Common myeloid progenitor, CD34-positive (primary cell): ENCODE measurements at regions not wholly inside any gene's neighbourhood (a gene's known extent, or its start where the extent isn't known, plus 50 kb on each side); places are given as distances from the start of the nearest gene placed in this dataset.

Experiments
- CTCF ChIA-PET: fragments of 350-600 bp; sonication (Branson Sonifier 250); formaldehyde crosslinking; loops from one replicate; lab custom pipeline; 2021; ENCODE audit warnings: antibody characterized with exemption; lab: Charles Lee
- POLR2A ChIA-PET: fragments of 350-600 bp; sonication (Branson Sonifier 250); formaldehyde crosslinking; loops from one replicate; lab custom pipeline; 2021; ENCODE audit warnings: antibody characterized with exemption; lab: Charles Lee
- DNase-seq, 3 donors: peaks; one replicate each; pipeline versions ENCODE4 v3.0.0 to v3.0.0-alpha.2; 2013
- H3K27ac ChIP-seq, 2 experiments: 1 replicate in 1 of 2; 2 replicates in 1 of 2; pipeline ENCODE4 v1.7.0; 2013; ENCODE audit warnings: inconsistent platforms in 2 of 2, low read length in 2 of 2, mild to moderate bottlenecking in 2 of 2, low read depth in 1 of 2, moderate library complexity in 1 of 2; ENCODE audit not compliant: severe bottlenecking in 2 of 2, insufficient read depth in 1 of 2, poor library complexity in 1 of 2
- H3K27me3 ChIP-seq, 5 experiments: replicated peaks in 2 of 5; 1 replicate in 3 of 5; 2 replicates in 2 of 5; pipeline versions ENCODE4 v1.6.1 to v1.7.0; 2013; ENCODE audit warnings: low read length in 4 of 5, mild to moderate bottlenecking in 2 of 5, moderate library complexity in 2 of 5, inconsistent platforms in 1 of 5; ENCODE audit not compliant: insufficient read depth in 5 of 5, control insufficient read depth in 4 of 5
- H3K36me3 ChIP-seq, 4 experiments: 1 replicate in 2 of 4; 2 replicates in 2 of 4; pipeline versions ENCODE4 v1.6.1 to v1.7.0; 2013; ENCODE audit warnings: low read length in 3 of 4, control low read depth in 1 of 4, mild to moderate bottlenecking in 1 of 4; ENCODE audit not compliant: control insufficient read depth in 4 of 4, insufficient read depth in 4 of 4
- H3K4me1 ChIP-seq, 4 experiments: 1 replicate in 3 of 4; 2 replicates in 1 of 4; pipeline versions ENCODE4 v1.6.1 to v1.7.1; 2013; ENCODE audit warnings: low read length in 3 of 4, mild to moderate bottlenecking in 3 of 4, control low read depth in 1 of 4, inconsistent platforms in 1 of 4, moderate library complexity in 1 of 4; ENCODE audit not compliant: control insufficient read depth in 4 of 4, insufficient read depth in 4 of 4; ENCODE audit errors: control extremely low read depth in 1 of 4
- H3K4me3 ChIP-seq, 7 experiments: 1 replicate in 4 of 7; 2 replicates in 3 of 7; pipeline versions ENCODE4 v1.5.1 to v1.7.0; 2013; ENCODE audit warnings: mild to moderate bottlenecking in 7 of 7, low read length in 6 of 7, moderate library complexity in 6 of 7, inconsistent platforms in 2 of 7, low read depth in 2 of 7, control low read depth in 1 of 7; ENCODE audit not compliant: insufficient read depth in 4 of 7, control insufficient read depth in 1 of 7; ENCODE audit errors: extremely low read depth in 1 of 7
- H3K9me3 ChIP-seq, 5 experiments: 1 replicate in 4 of 5; 2 replicates in 1 of 5; pipeline versions ENCODE4 v1.6.1 to v1.7.1; 2013; ENCODE audit warnings: low read length in 4 of 5, mild to moderate bottlenecking in 2 of 5, inconsistent platforms in 1 of 5, low read depth in 1 of 5, moderate library complexity in 1 of 5; ENCODE audit not compliant: control insufficient read depth in 4 of 5, insufficient read depth in 2 of 5; ENCODE audit errors: control extremely low read depth in 1 of 5
- WGBS: methylation state at CpG from one replicate; pipeline ENCODE4 v1.1.5; 2013; ENCODE audit not compliant: insufficient coverage; 5-methylcytosine and 5-hydroxymethylcytosine counted together

DNA sequence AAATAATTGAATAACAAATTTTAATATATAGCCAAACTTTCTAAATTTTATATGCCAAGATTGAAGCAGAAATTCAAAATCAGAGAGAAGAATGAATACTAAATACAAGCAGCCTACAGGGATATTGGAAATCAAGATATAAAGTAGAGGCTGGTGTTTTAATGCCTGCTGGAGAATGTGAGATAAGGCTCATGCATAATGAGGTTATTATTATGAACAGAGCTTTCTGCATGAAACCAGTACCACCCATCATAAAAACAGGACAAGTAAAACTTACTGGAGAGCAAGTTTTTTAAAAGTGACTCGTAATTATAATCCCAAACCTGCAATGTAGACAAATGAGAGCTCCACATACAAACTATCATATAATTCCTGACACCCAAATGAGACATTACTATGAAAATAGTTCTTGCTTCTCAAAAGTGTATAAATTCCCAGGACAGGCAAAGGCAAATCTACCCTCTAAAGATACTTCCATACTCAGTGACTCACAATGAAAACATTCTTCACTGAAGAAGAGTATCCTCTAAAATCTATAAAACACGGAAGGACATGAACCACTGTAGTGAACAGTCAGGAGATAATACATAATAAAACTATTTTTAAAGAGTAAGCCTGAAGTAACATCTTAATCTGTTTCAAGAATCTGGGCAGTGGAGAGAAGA is 532.0 kb upstream of the GRAMD2B start:
- ChIA-PET CTCF (no interaction called here), POLR2A (no interaction called here)
- no peak for DNase-seq
- no peaks in the 10 kb centered on the region for H3K4me1 ChIP-seq
- peaks cover 0 to 1% (median 0%) of the 10 kb centered on the region in 5 experiments for H3K9me3 ChIP-seq
- no CpG with 5 or more reads among the region's 2 CpGs for WGBS
- H3K4me3 ChIP-seq = no peak overlapping the region
- no peaks in the 10 kb centered on the region for H3K27me3 ChIP-seq
- H3K27ac ChIP-seq = no peak overlapping the region
- no peaks in the 10 kb centered on the region for H3K36me3 ChIP-seq

- no peaks in the 10 kb centered on the region for H3K4me1 ChIP-seq
- H3K27me3 ChIP-seq = no peaks in the 10 kb centered on the region
- H3K9me3 ChIP-seq = peaks cover 0 to 1% (median 0%) of the 10 kb centered on the region in 5 experiments
- ChIA-PET CTCF (no interaction called here), POLR2A (no interaction called here)
- H3K36me3 ChIP-seq = no peaks in the 10 kb centered on the region
- H3K27ac ChIP-seq = no peak overlapping the region
- DNase-seq = no peak
- no peak overlapping the region for H3K4me3 ChIP-seq
- 89% methylated on average over 1 of the region's 1 CpG for WGBS
Measured at GRCh38 chr5:125894383-125894782, 528.8 kb upstream of the GRAMD2B start.

DNA sequence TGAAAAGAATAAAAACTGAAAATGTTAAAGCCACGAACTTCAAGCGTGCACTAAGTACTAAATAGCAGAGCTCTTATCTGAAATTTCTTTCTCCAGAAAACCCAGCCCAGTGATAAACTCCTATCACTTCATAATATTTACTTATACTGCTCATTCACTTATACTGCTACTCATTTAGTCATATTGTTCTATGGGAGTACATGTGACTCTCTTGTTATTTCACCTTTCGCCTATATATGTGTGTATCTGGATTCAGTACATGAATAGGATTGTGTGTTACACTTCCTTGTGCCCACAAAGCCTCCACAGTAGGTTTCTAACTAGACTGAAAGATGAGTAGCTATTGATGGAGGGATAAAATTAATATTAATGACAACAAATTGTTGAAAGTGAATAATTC is 526.8 kb upstream of the GRAMD2B start:
- Histone ChIP-seq H3K27me3 (no peaks in the 10 kb centered on the region), H3K9me3 (peaks cover 0 to 2% (median 1%) of the 10 kb centered on the region in 5 experiments), H3K27ac (no peak overlapping the region), H3K36me3 (no peaks in the 10 kb centered on the region), H3K4me1 (no peaks in the 10 kb centered on the region), H3K4me3 (no peak overlapping the region)
- WGBS = no CpG with 5 or more reads among the region's 3 CpGs
- POLR2A ChIA-PET = no interaction called here
- CTCF ChIA-PET = no interaction called here
- no peak for DNase-seq

DNA sequence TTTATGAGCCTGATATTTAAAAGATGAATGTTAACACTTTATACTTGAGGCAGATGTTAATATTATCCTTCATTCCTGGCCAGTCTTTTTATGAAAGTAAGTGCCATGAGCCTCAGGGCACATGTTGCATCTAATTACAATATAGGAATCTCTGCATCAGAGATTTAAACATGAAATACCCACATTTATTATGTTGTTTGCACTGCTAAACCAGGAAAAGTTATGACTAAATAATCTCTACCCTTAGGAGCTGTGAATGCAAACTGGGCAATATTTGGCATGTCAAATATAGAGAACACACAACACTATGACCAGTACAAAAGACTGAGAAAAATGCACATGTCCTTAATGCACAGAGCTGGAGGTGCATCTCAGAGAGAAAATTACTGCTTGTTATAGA is 526.1 kb upstream of the GRAMD2B start:
- Histone ChIP-seq H3K4me3 (no peak overlapping the region), H3K9me3 (peaks cover 0 to 2% (median 1%) of the 10 kb centered on the region in 5 experiments), H3K27ac (no peak overlapping the region), H3K4me1 (no peaks in the 10 kb centered on the region), H3K36me3 (no peaks in the 10 kb centered on the region), H3K27me3 (no peaks in the 10 kb centered on the region)
- no peak for DNase-seq
- POLR2A ChIA-PET = no interaction called here
- CTCF ChIA-PET = no interaction called here

- Histone ChIP-seq H3K4me3 (no peak overlapping the region), H3K9me3 (peaks cover 0 to 2% (median 0%) of the 10 kb centered on the region in 5 experiments), H3K27ac (no peak overlapping the region), H3K4me1 (no peaks in the 10 kb centered on the region), H3K27me3 (no peaks in the 10 kb centered on the region), H3K36me3 (no peaks in the 10 kb centered on the region)
- POLR2A ChIA-PET = no interaction called here
- CTCF ChIA-PET = no interaction called here
- DNase-seq = no peak
- 100% methylated on average over 1 of the region's 2 CpGs for WGBS
Measured at GRCh38 chr5:125898851-125899405, 524.3 kb upstream of the GRAMD2B start.

- Histone ChIP-seq H3K9me3 (peaks cover 0 to 9% (median 0%) of the 10 kb centered on the region in 5 experiments), H3K36me3 (no peaks in the 10 kb centered on the region), H3K4me3 (no peak overlapping the region), H3K27ac (no peak overlapping the region), H3K4me1 (no peaks in the 10 kb centered on the region), H3K27me3 (no peaks in the 10 kb centered on the region)
- DNase-seq = no peak
- 100% methylated on average over 1 of the region's 1 CpG for WGBS
- CTCF ChIA-PET = no interaction called here
- POLR2A ChIA-PET = no interaction called here
Measured at GRCh38 chr5:125912028-125912427, 511.2 kb upstream of the GRAMD2B start.

DNA sequence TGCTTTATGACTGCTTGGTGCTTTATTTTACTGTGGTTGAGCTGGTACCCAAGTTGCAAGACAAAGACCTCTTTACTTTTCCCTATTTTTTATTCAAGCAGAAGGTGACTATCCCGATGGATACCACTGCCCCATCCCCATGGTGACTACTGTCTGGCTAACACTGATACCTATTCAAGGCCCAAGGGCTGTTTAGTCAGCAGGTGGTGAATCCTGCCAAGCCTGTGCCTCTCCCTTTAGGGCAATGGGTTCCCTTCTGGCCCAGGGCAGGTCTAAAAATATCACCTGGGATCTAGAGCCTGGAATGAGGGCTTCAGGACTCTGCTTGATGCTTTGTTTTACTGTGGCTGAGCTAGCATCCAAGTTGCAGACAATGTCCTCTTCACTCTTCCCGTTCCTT is 510.0 kb upstream of the GRAMD2B start:
- ChIA-PET POLR2A (no interaction called here), CTCF (no interaction called here)
- DNase-seq = no peak
- H3K4me3 ChIP-seq = no peak overlapping the region
- H3K4me1 ChIP-seq = no peaks in the 10 kb centered on the region
- no peaks in the 10 kb centered on the region for H3K36me3 ChIP-seq
- H3K9me3 ChIP-seq = peaks cover 0 to 9% (median 0%) of the 10 kb centered on the region in 5 experiments
- no peak overlapping the region for H3K27ac ChIP-seq
- 100% methylated on average over 2 of the region's 2 CpGs for WGBS
- no peaks in the 10 kb centered on the region for H3K27me3 ChIP-seq
